ENCODE measurements at regions not wholly inside any gene's neighbourhood (a gene's known extent, or its start where the extent isn't known, plus 50 kb on each side); places are given as distances from the start of the nearest gene placed in this dataset.
"Not testable (repeated sequence)": the region's sequence is repeated elsewhere in the genome, so short reads cannot be mapped to it uniquely, and the experiment has no call there.

DNA sequence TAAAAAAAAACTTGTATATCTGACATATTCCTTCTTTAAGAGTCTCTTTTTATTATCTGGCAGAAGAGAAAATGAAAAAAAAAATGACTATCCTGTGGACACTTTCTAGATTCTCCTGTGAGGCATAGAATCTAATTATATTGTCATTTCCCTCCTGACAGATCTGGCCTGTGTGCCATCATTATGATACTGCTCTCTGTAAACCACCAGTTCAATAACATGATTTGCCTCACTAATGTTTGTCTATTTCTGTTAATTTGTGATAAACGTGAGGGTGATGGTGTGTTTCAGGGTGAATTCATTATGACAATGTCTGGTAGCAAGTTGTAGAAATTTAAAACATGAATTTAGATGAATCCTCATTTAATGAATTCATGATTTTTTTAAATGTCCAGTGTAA is 844.5 kb upstream of the ADGRB3 start:
- no peak for DNase-seq
- H3K4me3 Mint-ChIP-seq: no peak overlapping the region
- no peak overlapping the region for H3K27ac Mint-ChIP-seq
- no peaks in the 10 kb centered on the region for H3K4me1 Mint-ChIP-seq (ENCODE audit: low read depth)
- TF ChIP-seq CTCF (IDR thresholded peaks at IDR 0.05): no peak
- H3K27me3 Mint-ChIP-seq (ENCODE audit: insufficient read depth): no peaks in the 10 kb centered on the region
- peaks cover 4% of the 10 kb centered on the region; the same call in 1 of the 2 replicates for H3K9me3 Mint-ChIP-seq
- no peaks in the 10 kb centered on the region for H3K36me3 Mint-ChIP-seq (ENCODE audit: low read depth)

DNA sequence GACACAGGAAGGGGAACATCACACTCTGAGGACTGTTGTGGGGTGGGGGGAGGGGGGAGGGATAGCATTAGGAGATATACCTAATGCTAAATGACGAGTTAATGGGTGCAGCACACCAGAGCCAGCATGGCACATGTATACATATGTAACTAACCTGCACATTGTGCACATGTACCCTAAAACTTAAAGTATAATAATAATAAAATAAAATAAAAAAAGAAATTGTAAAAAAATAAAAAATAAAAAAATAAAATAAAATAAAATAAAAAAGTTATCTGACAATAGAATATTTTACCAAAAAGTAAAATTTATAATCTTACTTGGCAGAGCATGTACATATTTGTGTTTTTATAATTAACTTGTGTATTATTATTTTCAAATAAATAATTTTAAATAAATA is 848.0 kb upstream of the ADGRB3 start:
- H3K4me3 Mint-ChIP-seq; H3K9me3 Mint-ChIP-seq; H3K4me1 Mint-ChIP-seq (ENCODE audit: low read depth); H3K27ac Mint-ChIP-seq; H3K36me3 Mint-ChIP-seq (ENCODE audit: low read depth); H3K27me3 Mint-ChIP-seq (ENCODE audit: insufficient read depth); DNase-seq: not testable (repeated sequence)

GRCh38 chr6:67779876-67780275 is 855.2 kb upstream of the ADGRB3 start:
- no peak overlapping the region for H3K4me3 Mint-ChIP-seq
- TF ChIP-seq CTCF (IDR thresholded peaks at IDR 0.05): no peak

GRCh38 chr6:67775333-67775732 is 859.7 kb upstream of the ADGRB3 start:
- Mint-ChIP-seq H3K27ac (no peak overlapping the region), H3K4me3 (no peak overlapping the region), H3K9me3 (peaks cover 11% of the 10 kb centered on the region), H3K4me1 (ENCODE audit: low read depth) (no peaks in the 10 kb centered on the region; the same call in 1 of the 2 replicates), H3K36me3 (ENCODE audit: low read depth) (no peaks in the 10 kb centered on the region), H3K27me3 (ENCODE audit: insufficient read depth) (no peaks in the 10 kb centered on the region; the same call in 1 of the 2 replicates)
- TF ChIP-seq CTCF (IDR thresholded peaks at IDR 0.05): no peak
- no peak for DNase-seq

More at GRCh38 chr6:67779876-67780275, 855.2 kb upstream of the ADGRB3 start:
- Mint-ChIP-seq H3K36me3 (ENCODE audit: low read depth) (no peaks in the 10 kb centered on the region), H3K9me3 (peaks cover 17% of the 10 kb centered on the region), H3K27ac (no peak overlapping the region), H3K27me3 (ENCODE audit: insufficient read depth) (no peaks in the 10 kb centered on the region; the same call in 1 of the 2 replicates), H3K4me1 (ENCODE audit: low read depth) (no peaks in the 10 kb centered on the region; the same call in 1 of the 2 replicates)
- DNase-seq: no peak

DNA sequence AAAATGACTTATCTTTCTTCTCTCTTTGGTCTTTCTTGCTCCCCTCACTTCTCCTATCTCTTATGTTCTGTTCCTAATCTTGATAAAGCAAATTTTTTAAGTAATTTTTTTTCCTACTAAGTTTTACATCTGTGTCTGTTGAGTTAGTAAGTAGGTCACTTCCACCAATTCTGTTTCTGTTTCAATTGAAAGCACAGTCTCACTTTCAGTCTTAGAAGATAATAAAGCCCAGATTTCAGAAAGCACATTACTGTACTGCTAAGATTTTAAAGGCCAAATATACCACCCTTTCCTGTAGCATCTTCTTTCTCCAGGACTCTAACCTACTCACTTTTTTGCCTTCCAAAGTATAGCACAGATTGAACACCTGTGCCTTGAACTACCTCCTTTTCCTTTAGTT is 866.1 kb upstream of the ADGRB3 start:
- no peak overlapping the region for H3K27ac Mint-ChIP-seq
- no peak for TF ChIP-seq CTCF (IDR thresholded peaks at IDR 0.05)
- DNase-seq: no peak
- H3K27me3 Mint-ChIP-seq (ENCODE audit: insufficient read depth): no peaks in the 10 kb centered on the region
- no peak overlapping the region for H3K4me3 Mint-ChIP-seq
- no peaks in the 10 kb centered on the region for H3K4me1 Mint-ChIP-seq (ENCODE audit: low read depth)
- H3K36me3 Mint-ChIP-seq (ENCODE audit: low read depth): no peaks in the 10 kb centered on the region
- H3K9me3 Mint-ChIP-seq: peaks cover 6% of the 10 kb centered on the region; the same call in 1 of the 2 replicates

- not testable (repeated sequence) for H3K4me3 Mint-ChIP-seq; H3K9me3 Mint-ChIP-seq; DNase-seq; H3K4me1 Mint-ChIP-seq (ENCODE audit: low read depth); H3K27ac Mint-ChIP-seq; H3K27me3 Mint-ChIP-seq (ENCODE audit: insufficient read depth); H3K36me3 Mint-ChIP-seq (ENCODE audit: low read depth)
Observed at GRCh38 chr6:67767046-67767822, 867.8 kb upstream of the ADGRB3 start.
